Erythroblast (primary cell): ENCODE measurements at regions not wholly inside any gene's neighbourhood (a gene's known extent, or its start where the extent isn't known, plus 50 kb on each side); places are given as distances from the start of the nearest gene placed in this dataset.

Experiments
- GATA1 ChIP-seq: IDR thresholded peaks from 2 replicates; pipeline ENCODE4 v1.6.1; 2011; ENCODE audit warnings: low read depth, mild to moderate bottlenecking, control low read depth, low read length, moderate library complexity
- POLR2A ChIP-seq: IDR thresholded peaks from 2 replicates; pipeline ENCODE4 v1.6.1; 2011; ENCODE audit warnings: mild to moderate bottlenecking, low read length

GRCh38 chr15:46892621-46893160, 824.6 kb upstream of the SEMA6D start:
- TF ChIP-seq POLR2A (no peak), GATA1 (no peak)
